Ammon's horn (tissue), 1 donor: ENCODE measurements at regions not wholly inside any gene's neighbourhood (a gene's known extent, or its start where the extent isn't known, plus 50 kb on each side); places are given as distances from the start of the nearest gene placed in this dataset.
A peak's percentile ranks its signal among the peaks of the same experiment; 100 is the strongest.

Source experiments
- DNase-seq: peaks from one replicate; pipeline ENCODE4 v3.0.0-alpha.2; 2016; ENCODE audit warnings: low spot score

DNA sequence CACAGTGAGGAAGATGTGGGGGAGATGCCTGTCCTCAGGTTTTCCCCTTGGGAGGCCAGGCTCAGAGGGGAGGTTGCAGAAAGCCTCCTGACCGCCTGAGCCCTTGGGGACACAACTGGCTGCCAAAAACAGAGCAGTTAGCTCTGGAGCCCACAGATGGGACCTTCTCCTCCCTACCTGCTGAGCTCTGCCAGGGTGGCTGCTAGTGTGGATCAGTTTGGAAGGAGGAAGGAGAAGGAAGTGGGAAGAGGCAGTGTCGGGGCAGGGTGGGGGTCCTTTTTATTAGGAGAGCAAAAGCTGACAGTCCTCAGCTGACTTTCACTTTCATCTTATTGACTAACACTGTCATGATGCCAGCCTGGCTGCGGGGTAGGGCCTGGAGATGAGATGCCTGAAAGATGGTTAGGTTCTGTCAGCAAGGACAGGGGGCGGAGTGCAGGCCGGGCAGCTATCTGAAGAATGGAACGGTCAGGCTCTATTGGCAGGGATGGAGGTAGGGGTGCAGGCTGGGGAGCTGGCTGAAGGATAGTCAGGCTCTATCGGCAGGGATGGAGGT is 188.5 kb upstream of the HDAC4 start:
- DNase-seq = no peak

DNA sequence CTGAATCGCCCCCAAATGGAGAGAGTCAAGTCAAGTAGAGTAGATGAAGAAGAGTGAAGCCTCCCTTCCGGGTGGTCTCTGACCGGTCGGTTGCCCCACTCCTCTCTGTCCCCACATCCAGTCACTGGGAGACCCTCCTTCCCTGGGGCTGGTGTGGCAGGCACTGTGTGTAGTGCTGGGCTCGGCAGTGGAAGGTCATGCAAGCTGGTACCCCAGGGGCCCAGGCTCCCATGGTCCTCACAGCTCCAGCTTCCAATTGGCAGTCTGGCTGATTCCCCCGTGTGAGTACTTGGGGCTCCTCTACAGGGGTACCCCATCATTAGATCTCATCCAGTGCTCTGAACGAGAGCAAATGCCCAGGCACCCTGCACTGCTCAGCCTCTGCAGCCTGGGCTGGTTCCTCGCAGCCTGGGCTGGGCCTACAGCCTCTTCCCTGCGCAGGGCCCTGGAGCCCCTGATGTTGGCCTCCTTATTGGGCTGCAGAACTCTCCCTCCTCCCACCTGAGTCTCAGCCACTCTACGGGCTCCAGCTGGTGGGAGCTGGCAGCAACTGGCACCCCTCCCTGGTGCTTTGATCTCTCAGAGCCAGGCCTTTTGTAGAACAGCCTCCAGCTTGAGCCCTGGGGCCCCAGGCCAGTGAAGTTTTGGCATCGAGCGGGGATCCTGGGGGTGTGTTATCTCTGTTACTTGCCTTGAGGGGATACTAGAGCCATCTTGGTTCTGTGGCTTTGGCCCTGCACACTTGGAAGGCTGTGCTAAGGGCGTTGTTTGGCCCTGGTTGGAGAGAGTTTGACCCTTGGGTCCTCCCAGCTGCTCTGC is 187.8 kb upstream of the HDAC4 start:
- DNase-seq = no peak

DNA sequence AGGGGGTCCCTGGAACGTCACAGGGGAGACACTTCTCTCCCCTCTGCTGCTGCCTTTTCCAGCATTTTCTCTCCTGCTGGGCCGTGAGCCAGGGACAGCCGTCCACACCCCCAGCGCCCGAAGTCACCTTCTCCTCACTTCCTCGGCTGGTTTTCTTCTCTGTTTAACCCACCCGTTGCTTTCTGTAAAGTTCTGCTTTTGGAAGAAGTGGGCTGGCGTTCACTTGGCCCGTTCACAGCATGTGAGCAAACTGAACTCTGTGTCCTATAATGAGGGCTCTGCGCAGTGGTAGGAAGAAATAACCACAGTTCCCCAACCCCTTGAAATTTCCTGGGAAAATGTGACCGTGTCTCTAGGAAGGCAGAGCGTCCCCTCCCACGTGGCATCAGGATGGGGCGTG is 187.0 kb upstream of the HDAC4 start:
- DNase-seq = no peak

DNA sequence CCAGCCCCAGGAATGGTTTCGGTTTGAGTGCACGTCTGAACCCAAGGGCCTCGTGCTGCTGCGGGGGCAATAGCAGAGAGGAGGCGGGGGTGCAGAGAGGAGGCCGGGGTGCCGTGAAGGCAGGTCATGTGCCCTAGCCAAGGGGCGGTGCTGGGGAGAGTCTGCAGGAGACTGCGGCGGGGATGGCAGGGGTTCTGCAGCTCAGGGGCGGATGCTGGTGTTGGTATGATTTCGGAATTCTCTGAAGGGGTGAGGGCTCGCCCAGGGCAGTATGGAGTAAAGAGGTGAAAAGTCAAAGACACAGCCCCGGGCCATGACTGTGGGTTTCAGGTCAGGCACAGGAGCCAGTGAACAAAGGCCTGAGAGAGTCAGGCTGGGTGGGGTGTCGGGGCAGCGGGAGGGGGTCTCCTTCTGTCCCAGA is 186.5 kb upstream of the HDAC4 start:
- no peak for DNase-seq

DNA sequence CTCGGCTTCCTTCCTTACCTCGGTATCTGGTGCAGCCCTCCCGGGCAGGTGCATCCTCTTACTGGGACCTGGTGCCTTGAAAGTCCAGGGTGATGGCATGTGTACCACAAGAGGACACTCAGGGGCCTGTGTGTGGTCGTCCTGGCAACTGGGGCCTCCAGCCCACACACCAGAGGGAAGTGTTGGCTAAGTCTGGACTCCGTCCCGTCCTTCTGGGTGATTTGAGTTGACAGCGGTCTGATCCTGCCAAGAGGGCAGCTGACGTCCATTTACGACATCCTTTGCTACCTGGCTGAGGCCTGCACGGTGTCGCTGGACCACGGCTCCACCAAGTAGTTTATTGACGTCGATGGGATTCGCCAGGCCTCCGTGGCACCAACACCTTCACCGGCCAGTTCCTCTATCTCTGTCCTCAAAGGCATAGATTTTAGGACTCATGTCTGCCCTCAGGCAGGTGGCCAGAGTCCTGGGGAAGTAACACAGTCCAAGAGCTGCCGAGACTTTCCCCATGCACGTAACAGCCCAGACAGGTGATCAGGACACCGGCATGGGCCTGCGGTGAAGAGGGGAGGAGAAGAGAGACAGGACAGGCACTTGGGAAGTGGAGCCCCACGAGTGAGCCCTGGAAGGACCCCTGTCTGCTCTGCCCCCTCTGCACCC is 186.0 kb upstream of the HDAC4 start:
- peak; percentile 24 for DNase-seq

DNA sequence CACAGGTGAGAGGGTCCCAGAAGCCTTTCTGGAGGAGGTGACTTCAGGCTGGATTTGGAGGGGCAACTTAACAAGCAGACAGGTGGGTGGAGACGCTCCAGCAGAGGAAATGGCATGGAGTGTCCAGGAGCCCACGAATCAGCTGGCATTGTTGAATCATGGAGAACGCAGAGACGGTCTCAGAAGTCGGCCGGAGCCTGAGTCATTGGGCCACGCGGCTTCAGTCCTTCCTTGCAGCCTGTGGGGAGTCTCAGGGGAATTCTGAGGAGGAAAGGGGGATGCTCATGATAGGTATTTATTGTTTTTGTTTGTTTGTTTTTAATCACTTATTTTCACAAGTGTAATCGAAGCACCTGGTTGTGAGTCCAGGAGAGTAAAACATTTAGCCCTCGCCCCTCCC is 184.6 kb upstream of the HDAC4 start:
- DNase-seq = no peak

DNA sequence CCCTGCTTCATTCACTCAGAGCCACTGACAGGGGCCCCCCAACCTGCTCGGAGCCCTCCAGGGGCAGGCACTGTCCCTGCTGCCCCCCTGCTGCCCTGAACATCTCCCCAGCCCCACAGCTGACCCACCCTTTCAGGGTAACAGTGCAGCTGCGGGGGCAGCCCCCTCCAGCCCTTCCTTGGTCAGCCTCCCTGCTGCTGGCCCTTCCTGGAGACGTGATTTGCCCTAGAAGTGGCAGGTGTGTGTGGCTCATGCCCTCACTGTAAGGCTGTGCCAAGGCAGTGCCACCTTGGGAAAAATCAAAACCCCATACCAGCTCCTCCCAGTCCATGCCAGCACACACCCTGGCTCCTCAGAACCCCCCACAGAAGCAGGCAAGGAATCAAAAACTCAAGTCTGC is 184.2 kb upstream of the HDAC4 start:
- no peak for DNase-seq

DNA sequence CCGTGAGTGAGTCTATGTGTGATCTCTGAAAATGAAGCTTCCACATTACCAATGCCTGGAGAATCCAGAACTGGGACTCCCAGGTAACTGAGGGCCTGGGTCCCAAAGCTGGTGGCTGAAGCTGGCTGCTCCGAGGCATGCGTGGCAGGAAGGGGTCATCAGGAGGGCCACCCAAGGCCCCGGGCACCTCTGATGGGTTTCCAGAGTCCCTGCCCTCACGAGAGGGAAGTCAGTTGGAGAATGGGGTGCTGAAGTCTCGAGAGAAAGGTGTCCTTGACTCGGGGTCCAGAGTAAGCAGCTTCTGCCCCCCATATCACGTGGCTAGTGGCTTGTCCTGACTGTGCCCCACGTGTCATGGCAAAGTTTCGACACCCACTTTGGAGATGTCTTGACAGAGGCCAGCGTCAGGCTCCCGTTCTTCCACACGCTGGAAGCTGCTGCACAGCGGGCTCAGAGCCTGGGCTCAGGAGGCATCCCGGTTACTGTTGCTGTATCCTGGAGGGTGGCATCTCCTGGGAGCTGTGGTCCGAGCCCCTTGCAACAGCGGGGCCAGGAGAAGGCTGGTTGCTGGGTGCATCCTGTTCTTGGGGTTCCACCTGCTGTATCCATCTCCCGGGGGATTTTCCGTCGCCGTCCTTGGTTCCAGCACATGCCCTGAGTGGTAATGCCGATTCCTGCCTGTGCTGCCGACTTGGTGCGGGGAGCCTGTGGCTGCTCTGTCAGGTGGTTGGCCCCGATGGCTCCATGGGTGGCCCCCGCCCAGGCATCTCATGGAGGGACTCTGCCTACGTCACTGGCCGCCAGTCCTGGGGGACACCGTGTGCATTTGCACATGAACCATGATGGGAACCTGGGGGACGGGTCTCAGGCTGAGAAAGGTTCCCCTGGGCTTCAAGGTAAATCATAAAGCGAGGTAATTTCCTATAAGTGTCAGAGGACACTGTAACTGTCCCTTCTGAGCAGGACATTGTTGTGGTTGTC is 183.3 kb upstream of the HDAC4 start:
- no peak for DNase-seq

DNA sequence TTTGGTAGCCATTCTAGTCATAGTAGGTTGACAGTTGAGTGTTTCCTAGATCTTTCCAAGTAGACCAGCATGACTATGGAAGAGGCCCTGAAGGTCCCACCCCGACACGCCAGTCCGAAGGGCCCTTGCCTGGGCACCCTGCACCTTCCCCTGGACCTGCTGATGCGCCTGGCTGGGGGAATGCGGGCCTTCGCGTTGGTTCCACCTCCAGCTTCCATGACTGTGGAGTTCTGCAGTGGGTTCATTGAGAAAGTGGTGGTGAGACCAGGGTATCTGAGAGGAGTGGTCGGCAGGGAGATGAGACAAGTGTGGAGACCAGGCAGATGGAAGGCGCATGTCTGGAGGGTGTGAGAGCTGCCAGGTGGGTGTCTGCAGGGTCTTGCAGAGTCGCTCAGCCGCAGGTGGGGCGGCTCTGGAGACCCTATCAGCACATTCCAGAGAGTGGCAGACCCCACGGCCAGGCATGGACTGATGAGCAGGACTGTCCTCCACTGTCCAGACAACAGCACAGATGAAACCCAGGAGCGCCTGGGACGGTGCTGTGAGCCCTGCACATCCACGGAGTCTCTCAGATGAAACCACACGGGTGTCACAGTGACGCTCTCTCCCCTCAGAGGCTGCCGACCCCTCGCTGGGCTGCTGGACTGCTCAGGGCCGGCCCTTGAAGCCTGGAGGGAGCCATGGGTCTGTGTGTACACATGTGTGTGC is 182.5 kb upstream of the HDAC4 start:
- DNase-seq = no peak

DNA sequence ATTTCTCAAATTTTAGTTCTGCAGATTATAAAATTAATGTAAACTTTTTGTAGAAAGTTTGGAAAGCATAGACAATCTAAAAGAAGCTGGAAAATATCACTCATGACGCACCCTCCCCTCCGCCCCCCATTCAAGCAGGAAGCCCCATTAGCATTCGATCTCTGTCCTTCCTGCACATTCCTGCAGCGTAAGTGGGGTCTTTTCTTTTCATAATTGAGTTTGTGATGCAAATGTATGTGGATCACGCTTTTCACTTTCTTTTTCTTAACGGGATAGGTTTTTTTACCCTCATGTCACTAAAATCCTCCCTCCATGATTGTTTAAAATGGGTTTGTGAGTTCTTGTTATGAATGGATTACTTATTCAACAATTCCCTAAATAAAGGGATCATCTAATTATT is 181.7 kb upstream of the HDAC4 start:
- no peak for DNase-seq

DNA sequence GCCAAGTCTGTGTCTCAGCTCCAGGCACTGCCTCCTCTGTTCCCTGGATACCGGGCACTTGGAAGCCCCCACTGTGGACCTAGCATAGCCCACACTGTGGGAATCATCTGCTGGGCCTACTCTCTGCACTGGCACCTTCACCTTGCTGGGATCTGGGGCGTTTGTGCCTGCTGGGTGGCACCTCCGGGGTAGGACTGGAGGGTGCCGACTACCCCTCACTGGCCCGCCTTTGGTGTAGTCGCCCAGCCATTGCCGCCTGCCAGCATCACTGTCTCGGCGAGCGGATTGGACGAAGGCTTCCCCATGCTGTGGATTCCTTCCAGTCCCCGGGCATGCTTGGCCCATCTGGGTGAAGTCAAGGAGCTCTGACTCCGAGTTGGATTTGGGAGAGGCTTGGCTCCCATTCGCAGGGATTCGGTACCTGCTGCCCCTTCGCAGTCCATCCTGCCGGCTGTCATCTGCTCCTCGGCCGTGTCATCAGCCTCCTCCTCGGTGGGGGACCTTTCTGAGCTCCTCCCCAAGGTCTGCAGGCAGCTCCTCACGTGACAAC is 180.6 kb upstream of the HDAC4 start:
- DNase-seq = no peak

DNA sequence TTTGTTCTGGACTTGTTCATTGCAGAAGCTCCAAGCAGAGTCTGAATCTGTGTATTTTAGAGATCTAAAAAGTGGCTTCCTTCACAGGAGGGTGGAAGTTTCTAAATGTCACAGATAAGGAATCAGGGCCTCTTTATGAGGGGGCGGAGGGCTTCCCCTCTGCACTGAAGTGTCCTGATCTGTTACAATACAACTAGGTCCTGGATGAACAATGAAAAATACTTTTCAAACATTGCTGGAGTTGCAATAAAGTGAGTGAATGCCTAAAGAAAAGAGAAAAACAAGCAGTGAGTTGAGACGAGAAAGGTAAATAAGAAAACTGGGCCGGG is 179.3 kb upstream of the HDAC4 start:
- DNase-seq = no peak

DNA sequence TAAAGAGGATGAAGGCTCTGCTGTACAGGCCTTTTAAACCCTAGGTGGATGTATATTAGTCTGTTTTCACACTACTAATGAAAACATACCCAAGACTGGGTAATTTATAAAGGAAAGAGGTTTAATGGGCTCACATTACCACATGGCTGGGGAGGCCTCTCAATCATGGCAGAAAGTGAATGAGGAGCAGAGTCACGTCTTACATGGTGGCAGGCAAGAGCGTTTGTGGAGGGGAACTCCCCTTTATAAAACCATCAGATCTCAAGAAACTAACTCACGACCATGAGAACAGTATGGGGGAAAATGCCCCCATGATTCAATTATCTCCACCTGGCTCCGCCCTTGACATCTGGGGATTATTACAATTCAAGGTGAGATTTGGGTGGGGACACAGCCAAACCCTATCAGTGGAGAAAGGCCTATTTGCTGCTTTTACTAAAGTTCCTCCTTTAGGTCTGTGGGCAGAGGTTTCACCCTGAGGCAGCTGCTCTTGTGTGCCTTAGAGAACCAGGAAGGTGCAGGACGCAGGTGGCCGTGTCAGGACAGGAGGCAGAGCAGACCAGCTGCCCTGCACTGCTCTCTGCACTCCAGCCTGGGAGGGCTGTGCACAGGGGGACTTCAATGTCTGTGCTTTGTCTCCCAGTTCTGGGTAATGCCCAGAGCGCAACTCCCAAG is 178.8 kb upstream of the HDAC4 start:
- no peak for DNase-seq

DNA sequence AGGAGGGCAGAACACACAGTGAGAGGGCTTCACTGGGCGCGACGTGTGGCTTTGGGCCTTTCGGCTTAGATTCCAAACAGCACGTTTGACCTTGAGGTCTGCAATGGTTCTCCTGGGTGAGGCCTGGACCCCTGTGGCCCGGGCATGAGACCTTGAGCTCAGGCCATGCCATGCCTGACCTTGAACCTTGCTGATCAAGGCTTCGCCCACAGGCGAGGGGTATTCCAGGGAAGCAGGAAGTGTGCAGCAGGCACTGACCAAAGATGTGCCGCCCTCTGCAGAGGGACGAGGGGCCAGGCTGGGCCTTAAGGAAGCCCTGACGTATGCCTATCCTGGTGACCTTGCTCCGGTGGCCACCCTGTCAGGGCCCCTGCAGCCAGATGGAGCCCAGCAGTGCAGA is 178.3 kb upstream of the HDAC4 start:
- DNase-seq = no peak

DNA sequence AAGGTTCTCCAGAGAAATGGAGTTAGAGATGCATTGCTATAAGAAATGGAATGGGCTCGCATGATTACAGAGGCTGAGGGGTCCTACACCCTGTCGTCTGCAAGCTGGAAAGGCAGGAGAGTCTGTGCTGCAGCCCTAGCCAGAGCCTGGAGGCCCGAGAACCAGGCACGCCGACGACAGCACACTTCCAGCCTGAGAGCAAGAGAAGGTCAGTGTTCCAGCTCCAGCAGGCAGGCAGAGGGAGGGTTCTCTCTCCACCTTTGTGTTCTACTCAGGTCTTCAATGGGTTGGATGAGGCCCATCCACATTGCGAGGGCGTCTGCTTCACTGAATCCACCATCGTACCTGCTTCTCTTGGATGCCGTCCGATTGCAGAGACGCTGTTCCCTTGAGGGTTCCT is 177.6 kb upstream of the HDAC4 start:
- DNase-seq = no peak

DNA sequence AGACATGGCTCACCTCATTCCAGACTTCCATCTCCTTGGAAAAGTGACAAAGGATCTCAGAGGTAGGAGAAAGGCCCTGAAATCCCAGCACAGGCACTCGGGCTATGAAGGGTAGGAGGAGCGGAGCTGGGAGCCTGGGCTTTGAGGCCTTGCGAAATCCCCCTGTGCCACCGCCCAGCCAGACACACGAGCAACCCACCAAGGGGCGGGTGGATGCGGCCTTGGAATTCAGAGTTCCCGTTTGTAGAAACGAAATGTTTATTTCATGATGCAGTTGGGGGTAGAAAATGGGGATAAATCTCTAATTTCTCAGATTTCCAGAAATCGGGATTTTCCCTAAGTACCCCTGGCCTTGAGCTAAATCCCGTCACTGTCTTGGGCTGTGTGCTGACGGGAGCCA is 177.1 kb upstream of the HDAC4 start:
- no peak for DNase-seq

DNA sequence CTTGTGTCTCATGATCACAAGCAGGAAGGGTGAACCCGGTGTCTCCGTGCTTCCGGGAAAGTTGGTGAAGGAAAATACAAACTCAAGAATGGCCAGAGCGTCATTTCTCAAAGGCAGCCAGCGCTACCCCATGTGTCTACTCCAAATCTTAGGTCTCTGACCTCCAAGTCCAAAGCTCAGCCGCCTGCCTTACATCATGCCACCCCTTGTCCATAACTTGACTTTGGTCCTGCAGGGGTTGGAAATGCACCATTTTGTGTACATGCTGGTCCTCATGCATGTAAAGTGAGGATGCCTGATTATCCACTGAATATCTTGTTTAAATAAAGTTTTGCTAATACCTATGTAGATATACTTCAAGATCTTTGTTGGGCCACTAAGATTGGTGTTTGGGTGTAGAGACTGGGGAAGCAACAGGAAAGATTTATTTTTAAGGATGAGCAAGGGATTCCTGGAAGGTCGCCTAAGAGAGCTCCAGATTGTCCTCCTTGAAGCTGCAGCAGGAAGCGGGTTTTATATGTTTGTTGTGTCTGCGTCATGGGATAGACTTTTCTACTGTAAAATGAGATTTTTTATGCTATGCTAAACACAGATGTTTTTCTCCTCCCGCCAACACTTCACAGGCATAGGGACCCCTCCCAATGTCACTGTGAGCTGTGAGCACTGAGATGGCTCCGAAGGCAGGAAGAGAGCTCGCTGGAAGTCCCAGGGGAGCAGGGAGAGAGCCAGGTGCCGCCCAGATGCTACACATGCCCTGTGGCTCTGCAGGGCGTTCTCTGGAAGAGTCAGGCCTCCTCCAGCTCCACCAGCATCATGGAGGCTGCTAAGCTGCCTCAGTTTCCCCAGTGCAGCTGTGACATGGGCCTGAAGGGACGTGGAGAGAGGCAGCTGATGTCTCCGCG is 176.2 kb upstream of the HDAC4 start:
- DNase-seq = no peak

DNA sequence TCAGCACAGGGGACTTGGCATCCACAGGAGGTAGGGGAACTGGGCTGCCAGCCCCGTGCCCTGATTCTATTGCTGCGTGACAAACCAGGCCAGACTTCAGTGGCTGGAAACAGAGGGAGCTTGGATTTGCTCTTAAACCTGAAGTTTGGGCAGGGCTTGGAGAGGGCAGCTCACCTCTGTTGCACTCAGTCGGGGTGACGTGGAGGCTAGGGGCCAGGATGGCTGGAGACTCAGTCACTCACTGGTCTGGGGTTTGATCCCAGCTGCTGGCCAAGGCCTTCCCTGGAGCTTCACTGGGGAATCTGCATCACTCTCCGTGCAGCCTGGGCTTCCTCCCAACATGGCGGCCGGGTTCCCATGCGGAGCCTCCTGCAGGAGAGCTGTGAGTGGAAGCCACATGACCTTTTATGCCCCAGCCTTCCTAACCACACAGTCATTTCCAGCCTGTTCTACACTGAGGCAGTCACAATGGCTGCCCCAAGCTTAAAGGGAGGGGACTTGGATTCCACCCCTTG is 175.2 kb upstream of the HDAC4 start:
- DNase-seq = no peak

DNA sequence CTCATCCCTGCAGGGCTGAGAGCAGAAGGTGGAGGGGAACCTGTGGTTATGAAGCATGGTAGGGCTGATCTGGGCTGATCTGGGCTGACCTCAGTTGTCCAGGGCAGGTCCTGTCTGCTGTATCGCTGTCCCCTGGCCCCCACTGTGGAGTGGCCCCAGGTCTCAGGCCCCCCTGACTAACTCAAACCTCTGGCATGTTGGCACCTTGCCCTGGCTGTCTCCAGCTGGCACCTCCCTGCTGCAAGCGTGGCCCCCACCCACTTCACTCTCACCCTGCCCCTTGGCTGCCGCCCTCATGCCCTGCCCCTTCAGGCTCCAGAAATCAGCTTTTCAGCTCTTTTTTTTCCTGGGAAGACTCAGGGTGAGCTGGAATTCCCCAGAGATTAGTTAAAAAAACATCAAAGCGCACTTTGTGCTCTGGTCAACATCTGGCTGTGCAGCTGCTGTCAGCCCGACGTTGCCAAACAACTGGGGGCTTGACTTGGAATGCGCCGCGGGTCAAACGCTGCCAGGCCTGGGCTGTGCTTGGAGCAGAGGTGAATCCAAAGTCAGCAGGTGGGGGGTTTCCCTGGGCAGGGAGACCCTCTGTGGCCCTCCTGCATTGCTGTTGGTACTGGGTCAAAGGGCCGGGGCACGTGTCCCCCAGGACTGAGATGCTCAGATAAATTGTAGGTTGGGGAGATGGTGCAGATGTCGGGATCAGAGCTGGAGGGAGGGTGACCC is 173.8 kb upstream of the HDAC4 start:
- no peak for DNase-seq
